Ramos (cell line): ENCODE measurements at regions not wholly inside any gene's neighbourhood (a gene's known extent, or its start where the extent isn't known, plus 50 kb on each side); places are given as distances from the start of the nearest gene placed in this dataset.

Experiments
- in situ Hi-C: fragments of 300-500 bp; cut with MboI; formaldehyde crosslinking; loops from one replicate; pipeline ENCODE4 v1.14.3; 2022; ENCODE audit warnings: low sequenced_read_pairs; ENCODE audit not compliant: unreplicated experiment

- in situ Hi-C loops = no loop called here
Observed at GRCh38 chr4:126956184-126956897, 676.4 kb upstream of the INTU start.

- in situ Hi-C loops = no loop called here
Observed at GRCh38 chr4:126957556-126957955, 675.2 kb upstream of the INTU start.

- in situ Hi-C loops = no loop called here
Observed at GRCh38 chr4:126957987-126958386, 674.8 kb upstream of the INTU start.

- in situ Hi-C loops = no loop called here
Observed at GRCh38 chr4:126958482-126958881, 674.3 kb upstream of the INTU start.

- in situ Hi-C loops = no loop called here
Observed at GRCh38 chr4:126959056-126959745, 673.6 kb upstream of the INTU start.

- in situ Hi-C loops = no loop called here
Observed at GRCh38 chr4:126960760-126961159, 672.0 kb upstream of the INTU start.

GRCh38 chr4:126961661-126962060, 671.1 kb upstream of the INTU start:
- in situ Hi-C loops = no loop called here

- in situ Hi-C loops = no loop called here
Observed at GRCh38 chr4:126965877-126966276, 666.9 kb upstream of the INTU start.

GRCh38 chr4:126969360-126970235, 663.2 kb upstream of the INTU start:
- in situ Hi-C loops = no loop called here

GRCh38 chr4:126973201-126973600, 659.6 kb upstream of the INTU start:
- in situ Hi-C loops = no loop called here

- in situ Hi-C loops = no loop called here
Observed at GRCh38 chr4:126976850-126977632, 655.7 kb upstream of the INTU start.

GRCh38 chr4:126986005-126986404, 646.8 kb upstream of the INTU start:
- in situ Hi-C loops = no loop called here

- in situ Hi-C loops = no loop called here
Observed at GRCh38 chr4:126986828-126987227, 645.9 kb upstream of the INTU start.

GRCh38 chr4:126991965-126992364, 640.8 kb upstream of the INTU start:
- in situ Hi-C loops = no loop called here

GRCh38 chr4:126992910-126993309, 639.8 kb upstream of the INTU start:
- in situ Hi-C loops = no loop called here

GRCh38 chr4:126993351-126993750, 639.4 kb upstream of the INTU start:
- in situ Hi-C loops = no loop called here

GRCh38 chr4:126995235-126995634, 637.5 kb upstream of the INTU start:
- in situ Hi-C loops = no loop called here

GRCh38 chr4:127000110-127000509, 632.6 kb upstream of the INTU start:
- in situ Hi-C loops = no loop called here

- in situ Hi-C loops = no loop called here
Observed at GRCh38 chr4:127000846-127001245, 631.9 kb upstream of the INTU start.

GRCh38 chr4:127001933-127002332, 630.8 kb upstream of the INTU start:
- in situ Hi-C loops = no loop called here
